ENCODE measurements at regions not wholly inside any gene's neighbourhood (a gene's known extent, or its start where the extent isn't known, plus 50 kb on each side); places are given as distances from the start of the nearest gene placed in this dataset.

DNA sequence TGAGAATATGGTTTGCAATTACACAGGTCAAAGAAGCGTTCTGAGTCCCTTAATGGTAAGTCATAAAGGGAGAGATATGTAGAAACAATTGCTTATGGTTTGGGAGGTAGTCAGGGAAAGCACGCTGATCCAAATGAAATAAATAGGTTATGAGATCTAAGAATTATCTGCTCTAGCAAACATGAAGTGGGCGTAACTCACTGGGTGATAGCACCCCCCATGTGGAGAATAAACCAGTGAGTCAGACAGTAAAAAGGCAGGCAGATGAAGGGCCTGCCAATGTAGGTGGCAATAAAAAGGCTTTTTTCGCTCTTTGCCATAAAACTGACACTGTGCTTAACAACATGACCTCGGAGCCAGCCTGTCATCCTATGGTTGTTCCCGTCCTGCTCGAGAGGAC, 306.9 kb downstream of the GLRX3 start:
- TF ChIP-seq CTCF (IDR thresholded peaks at IDR 0.05): no peak
- no peak for TF ChIP-seq POLR2A (IDR thresholded peaks at IDR 0.05)

All from Peyer's patch (tissue), 4 donors.